NT2/D1 (cell line): ENCODE measurements at regions not wholly inside any gene's neighbourhood (a gene's known extent, or its start where the extent isn't known, plus 50 kb on each side); places are given as distances from the start of the nearest gene placed in this dataset.

ENCODE experiments used
- SUZ12 ChIP-seq: IDR thresholded peaks from 2 replicates; pipeline ENCODE4 v1.6.1; 2011; ENCODE audit not compliant: insufficient read length, insufficient read depth; ENCODE audit errors: extremely low read depth
- YY1 ChIP-seq: IDR thresholded peaks from 2 replicates; pipeline ENCODE4 v1.6.1; 2011; ENCODE audit not compliant: insufficient read length, insufficient read depth
- ZNF274 ChIP-seq: IDR thresholded peaks from 2 replicates; pipeline ENCODE4 v1.6.1; 2011; ENCODE audit warnings: mild to moderate bottlenecking, low read depth, low read length

DNA sequence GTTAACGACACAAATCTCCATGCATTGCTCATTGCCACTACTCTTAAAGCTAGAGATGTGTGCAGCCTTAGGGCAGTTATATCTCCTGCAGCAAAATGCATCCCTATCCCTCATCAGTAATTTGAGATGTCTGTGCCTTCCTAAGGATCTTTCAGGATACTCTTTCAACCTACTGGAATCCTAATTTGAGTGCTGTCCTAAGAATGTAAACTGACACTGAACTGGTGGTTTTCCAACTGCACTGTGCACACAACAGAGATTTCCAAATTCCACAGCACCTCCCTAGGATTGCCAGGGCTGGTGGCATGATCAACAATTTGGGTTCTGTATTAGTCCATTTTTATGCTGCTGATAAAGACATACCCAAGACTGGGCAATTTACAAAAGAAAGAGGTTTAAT lies 193.9 kb downstream of the LTN1 start:
- no peak for TF ChIP-seq YY1
- TF ChIP-seq ZNF274, result no peak
- TF ChIP-seq SUZ12, result no peak
